ENCODE measurements at regions not wholly inside any gene's neighbourhood (a gene's known extent, or its start where the extent isn't known, plus 50 kb on each side); places are given as distances from the start of the nearest gene placed in this dataset.

DNA sequence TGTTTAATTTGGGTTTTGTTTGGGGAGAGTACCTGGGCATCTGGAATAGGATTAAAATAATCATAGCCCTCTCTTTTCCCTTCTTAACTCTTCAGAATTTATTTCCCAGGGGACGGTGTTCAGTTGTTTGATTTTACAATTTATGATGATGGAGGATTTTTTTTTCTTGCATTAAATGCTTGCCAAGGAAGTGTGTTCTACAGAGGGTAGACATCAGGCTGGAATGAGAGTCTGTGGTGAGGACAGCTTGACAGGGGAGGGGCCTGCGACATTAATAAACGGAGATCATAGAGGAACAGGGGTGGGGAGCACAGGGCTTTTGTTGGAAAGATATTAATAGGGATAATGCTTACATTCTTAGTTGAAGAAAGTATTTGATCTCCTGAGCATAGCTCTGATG lies 297.5 kb downstream of the CLIC5 start:
- no peak for TF ChIP-seq CTCF (IDR thresholded peaks at IDR 0.05; ENCODE audit: poor library complexity, severe bottlenecking)
- TF ChIP-seq MXI1 (conservative IDR thresholded peaks at IDR 0.05; ENCODE audit: poor library complexity, severe bottlenecking): no peak
- TF ChIP-seq EP300 (conservative IDR thresholded peaks at IDR 0.05; ENCODE audit: poor library complexity, severe bottlenecking): no peak
- TF ChIP-seq RAD21 (conservative IDR thresholded peaks at IDR 0.05): no peak
- no peak for TF ChIP-seq SMC3 (conservative IDR thresholded peaks at IDR 0.05; ENCODE audit: poor library complexity)
- no peak for TF ChIP-seq POLR2AphosphoS5 (IDR thresholded peaks at IDR 0.05)
- TF ChIP-seq TAF1 (IDR thresholded peaks at IDR 0.05; ENCODE audit: low read depth): no peak
- TF ChIP-seq, protein P1, sequence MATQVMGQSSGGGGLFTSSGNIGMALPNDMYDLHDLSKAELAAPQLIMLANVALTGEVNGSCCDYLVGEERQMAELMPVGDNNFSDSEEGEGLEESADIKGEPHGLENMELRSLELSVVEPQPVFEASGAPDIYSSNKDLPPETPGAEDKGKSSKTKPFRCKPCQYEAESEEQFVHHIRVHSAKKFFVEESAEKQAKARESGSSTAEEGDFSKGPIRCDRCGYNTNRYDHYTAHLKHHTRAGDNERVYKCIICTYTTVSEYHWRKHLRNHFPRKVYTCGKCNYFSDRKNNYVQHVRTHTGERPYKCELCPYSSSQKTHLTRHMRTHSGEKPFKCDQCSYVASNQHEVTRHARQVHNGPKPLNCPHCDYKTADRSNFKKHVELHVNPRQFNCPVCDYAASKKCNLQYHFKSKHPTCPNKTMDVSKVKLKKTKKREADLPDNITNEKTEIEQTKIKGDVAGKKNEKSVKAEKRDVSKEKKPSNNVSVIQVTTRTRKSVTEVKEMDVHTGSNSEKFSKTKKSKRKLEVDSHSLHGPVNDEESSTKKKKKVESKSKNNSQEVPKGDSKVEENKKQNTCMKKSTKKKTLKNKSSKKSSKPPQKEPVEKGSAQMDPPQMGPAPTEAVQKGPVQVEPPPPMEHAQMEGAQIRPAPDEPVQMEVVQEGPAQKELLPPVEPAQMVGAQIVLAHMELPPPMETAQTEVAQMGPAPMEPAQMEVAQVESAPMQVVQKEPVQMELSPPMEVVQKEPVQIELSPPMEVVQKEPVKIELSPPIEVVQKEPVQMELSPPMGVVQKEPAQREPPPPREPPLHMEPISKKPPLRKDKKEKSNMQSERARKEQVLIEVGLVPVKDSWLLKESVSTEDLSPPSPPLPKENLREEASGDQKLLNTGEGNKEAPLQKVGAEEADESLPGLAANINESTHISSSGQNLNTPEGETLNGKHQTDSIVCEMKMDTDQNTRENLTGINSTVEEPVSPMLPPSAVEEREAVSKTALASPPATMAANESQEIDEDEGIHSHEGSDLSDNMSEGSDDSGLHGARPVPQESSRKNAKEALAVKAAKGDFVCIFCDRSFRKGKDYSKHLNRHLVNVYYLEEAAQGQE (IDR thresholded peaks at IDR 0.05; ENCODE audit: borderline replicate concordance): no peak
- no peak for TF ChIP-seq EZH2 (IDR thresholded peaks at IDR 0.05; ENCODE audit: borderline replicate concordance, insufficient read depth, low read length, poor library complexity, severe bottlenecking)
- H3K4me2 ChIP-seq (ENCODE audit: low read length): no peak overlapping the region

DNA sequence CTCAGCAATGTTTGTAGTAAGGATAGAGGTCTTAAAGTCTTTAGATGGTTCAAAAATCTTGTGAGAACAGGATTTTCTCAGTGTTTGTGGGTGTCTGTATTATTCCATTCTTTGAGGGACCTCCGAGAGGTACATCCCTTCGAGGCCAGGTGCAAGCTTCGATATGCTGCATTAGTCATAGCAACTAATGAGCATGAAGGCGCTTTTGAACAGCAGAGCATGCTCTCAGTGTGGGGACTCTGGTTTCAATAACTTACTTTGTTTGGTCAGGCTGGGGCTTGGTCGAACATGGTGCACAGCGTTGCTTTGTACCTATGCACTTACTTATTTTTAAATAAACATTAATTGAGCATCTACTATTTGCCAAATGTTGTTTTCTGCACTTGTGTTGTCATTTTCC lies 297.9 kb downstream of the CLIC5 start:
- Histone ChIP-seq H3K4me3 (ENCODE audit: low read length) (no peak overlapping the region), H2AFZ (ENCODE audit: low read depth, low read length) (no peak overlapping the region), H3K9me3 (ENCODE audit: low read length) (no peaks in the 10 kb centered on the region), H4K20me1 (ENCODE audit: insufficient read depth) (no peaks in the 10 kb centered on the region), H3K27ac (ENCODE audit: low read length) (no peak overlapping the region), H3K79me2 (replicated peaks; ENCODE audit: insufficient read depth, low read length) (no peaks in the 10 kb centered on the region), H3K9me2 (ENCODE audit: insufficient read depth, low read length) (no peaks in the 10 kb centered on the region), H3K27me3 (ENCODE audit: insufficient read depth, low read depth, low read length) (no peaks in the 10 kb centered on the region), H3K4me2 (ENCODE audit: low read length) (no peak overlapping the region), H3K36me3 (ENCODE audit: insufficient read depth, low read length) (no peaks in the 10 kb centered on the region), H3K9ac (ENCODE audit: low read length) (no peak overlapping the region), H3F3A (ENCODE audit: insufficient read depth, low read length, poor library complexity, severe bottlenecking) (no peaks in the 10 kb centered on the region)
- TF ChIP-seq POLR2AphosphoS5 (IDR thresholded peaks at IDR 0.05) (no peak), EZH2 (IDR thresholded peaks at IDR 0.05; ENCODE audit: borderline replicate concordance, insufficient read depth, low read length, poor library complexity, severe bottlenecking) (no peak), SMC3 (conservative IDR thresholded peaks at IDR 0.05; ENCODE audit: poor library complexity) (no peak), TAF1 (IDR thresholded peaks at IDR 0.05; ENCODE audit: low read depth) (no peak), CTCF (IDR thresholded peaks at IDR 0.05; ENCODE audit: poor library complexity, severe bottlenecking) (no peak), EP300 (conservative IDR thresholded peaks at IDR 0.05; ENCODE audit: poor library complexity, severe bottlenecking) (no peak), MXI1 (conservative IDR thresholded peaks at IDR 0.05; ENCODE audit: poor library complexity, severe bottlenecking) (no peak), RAD21 (conservative IDR thresholded peaks at IDR 0.05) (no peak)
- TF ChIP-seq, protein P1 (IDR thresholded peaks at IDR 0.05; ENCODE audit: borderline replicate concordance): no peak

More for the DNA sequence above, 297.5 kb downstream of the CLIC5 start:
- Histone ChIP-seq H3K9me2 (ENCODE audit: insufficient read depth, low read length) (no peaks in the 10 kb centered on the region), H4K20me1 (ENCODE audit: insufficient read depth) (no peaks in the 10 kb centered on the region), H3K9me3 (ENCODE audit: low read length) (no peaks in the 10 kb centered on the region), H3K36me3 (ENCODE audit: insufficient read depth, low read length) (no peaks in the 10 kb centered on the region), H2AFZ (ENCODE audit: low read depth, low read length) (no peak overlapping the region), H3K79me2 (replicated peaks; ENCODE audit: insufficient read depth, low read length) (no peaks in the 10 kb centered on the region), H3K9ac (ENCODE audit: low read length) (no peak overlapping the region), H3K27ac (ENCODE audit: low read length) (no peak overlapping the region), H3K27me3 (ENCODE audit: insufficient read depth, low read depth, low read length) (no peaks in the 10 kb centered on the region), H3K4me3 (ENCODE audit: low read length) (no peak overlapping the region), H3F3A (ENCODE audit: insufficient read depth, low read length, poor library complexity, severe bottlenecking) (no peaks in the 10 kb centered on the region)
